Stimulated activated CD4-positive, alpha-beta T cell treated with anti-CD3 and anti-CD28 coated beads, Interleukin-4, amount 100 ng/mL, for 24 hours (primary cell): ENCODE measurements at regions not wholly inside any gene's neighbourhood (a gene's known extent, or its start where the extent isn't known, plus 50 kb on each side); places are given as distances from the start of the nearest gene placed in this dataset.

Experiments
- DNase-seq: peaks from one replicate; pipeline ENCODE4 v3.0.0-alpha.2; 2020

DNA sequence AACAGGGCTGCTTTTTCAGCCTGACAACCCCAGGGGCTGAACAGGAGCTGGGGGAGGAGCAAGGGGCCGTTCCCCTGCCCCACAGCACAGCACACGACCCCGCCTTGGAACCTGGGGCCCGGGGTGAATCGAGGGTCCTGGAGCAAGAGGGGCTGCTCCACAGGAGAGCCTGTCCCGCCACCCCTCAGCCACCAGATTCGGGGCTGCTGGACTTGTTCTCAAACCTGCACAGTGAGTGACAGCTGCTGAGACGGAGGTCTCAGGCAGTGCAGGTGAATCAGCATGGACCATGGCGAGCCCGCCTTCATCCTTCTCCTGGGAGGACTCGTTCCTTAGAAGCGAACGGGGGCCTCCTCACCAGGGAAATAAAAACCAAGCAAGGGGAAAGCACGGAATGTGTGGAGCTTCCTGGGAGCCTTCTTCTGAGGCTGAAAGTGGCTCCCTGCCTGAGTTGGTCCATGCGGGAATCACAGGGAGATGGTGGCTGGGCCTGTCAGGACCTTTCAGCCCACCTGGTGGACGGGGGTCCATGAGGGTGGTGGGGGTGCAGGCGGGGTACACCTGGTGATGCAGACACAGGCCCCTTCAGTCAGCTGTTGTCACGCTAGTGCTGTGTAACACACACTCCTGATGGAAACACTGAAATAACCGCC lies 125.4 kb downstream of the SIK1 start:
- no peak for DNase-seq

DNA sequence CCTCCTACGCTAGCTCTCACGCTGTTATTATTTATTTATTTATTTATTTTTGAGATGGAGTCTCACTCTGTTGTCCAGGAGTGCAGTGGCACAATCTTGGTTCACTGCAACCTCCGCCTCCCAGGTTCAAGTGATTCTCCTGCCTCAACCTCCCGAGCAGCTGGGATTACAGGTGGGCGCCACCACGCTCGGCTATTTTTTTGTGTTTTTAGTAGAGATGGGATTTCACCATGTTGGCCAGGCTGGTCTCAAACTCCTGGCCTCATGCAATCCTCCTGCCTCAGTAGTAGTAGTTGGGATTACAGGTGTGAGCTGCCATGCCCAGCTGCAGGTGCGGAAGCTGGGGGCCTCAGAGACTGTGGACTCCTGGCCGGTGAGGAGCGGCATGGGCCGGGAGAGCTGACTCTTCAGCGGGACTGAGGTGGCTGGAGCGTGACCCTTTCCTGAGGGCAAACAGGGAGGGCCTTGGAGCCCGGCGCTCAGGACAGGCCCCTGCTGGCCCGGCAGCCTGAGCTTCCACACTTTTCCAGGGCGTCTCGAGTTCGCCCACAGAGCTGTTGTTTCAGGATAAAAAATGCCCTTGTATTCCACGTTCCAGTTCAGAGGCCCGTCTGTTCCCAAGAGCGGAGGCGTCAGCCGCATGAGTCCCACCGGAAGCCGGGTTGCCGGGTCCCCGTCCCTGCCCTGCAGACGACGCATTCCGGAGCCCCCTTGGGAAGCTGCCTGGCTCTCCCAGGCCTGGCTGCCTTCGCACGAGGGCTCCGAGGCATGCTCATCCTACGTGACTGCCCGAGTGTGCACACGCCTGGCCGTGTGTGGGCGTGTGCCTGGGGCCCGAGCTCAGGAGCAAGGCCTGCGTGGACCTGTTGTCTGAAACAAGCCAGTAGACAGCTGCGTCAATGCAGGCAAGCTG lies 126.2 kb downstream of the SIK1 start:
- DNase-seq = no peak

DNA sequence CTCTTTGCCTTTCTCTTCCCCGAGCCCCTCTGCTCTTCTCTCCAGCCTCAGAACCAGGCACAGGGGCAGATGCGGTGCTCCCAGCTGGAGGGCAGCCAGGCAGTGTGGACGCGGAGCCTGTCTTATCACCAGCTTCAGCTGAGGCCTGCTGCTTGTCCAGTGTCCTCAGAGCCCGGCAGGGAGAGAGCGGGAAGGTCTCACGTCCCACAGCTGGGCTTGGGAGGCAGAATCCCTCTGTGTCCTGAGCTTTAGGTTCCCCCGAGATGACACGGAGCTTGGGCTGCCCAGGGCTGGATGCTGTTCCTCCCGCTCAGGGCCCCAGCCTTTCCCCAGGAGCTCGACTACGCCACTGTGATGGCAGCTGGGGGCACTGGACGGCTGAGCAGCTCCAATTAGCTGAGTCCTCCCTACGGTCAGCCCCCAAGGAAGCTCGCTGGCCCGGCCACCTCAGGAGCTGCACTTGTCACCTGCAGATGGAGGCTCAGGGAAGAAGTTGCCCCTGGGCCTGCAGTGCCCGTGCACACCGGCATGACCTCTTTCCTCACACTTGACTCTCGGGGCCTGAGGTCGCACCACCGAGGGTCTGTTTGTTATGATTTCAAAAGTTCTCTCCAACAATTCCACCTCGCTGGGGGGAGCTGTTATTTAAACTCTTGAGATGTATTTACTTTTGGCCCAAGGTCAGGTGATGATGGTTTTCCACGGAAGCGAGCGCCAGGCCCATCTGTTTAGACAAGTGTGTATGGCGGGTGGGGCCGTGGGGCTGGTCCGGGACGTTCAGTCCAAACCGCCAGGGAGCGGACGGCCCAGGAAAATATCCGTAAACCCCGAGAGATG lies 127.3 kb downstream of the SIK1 start:
- DNase-seq = no peak

DNA sequence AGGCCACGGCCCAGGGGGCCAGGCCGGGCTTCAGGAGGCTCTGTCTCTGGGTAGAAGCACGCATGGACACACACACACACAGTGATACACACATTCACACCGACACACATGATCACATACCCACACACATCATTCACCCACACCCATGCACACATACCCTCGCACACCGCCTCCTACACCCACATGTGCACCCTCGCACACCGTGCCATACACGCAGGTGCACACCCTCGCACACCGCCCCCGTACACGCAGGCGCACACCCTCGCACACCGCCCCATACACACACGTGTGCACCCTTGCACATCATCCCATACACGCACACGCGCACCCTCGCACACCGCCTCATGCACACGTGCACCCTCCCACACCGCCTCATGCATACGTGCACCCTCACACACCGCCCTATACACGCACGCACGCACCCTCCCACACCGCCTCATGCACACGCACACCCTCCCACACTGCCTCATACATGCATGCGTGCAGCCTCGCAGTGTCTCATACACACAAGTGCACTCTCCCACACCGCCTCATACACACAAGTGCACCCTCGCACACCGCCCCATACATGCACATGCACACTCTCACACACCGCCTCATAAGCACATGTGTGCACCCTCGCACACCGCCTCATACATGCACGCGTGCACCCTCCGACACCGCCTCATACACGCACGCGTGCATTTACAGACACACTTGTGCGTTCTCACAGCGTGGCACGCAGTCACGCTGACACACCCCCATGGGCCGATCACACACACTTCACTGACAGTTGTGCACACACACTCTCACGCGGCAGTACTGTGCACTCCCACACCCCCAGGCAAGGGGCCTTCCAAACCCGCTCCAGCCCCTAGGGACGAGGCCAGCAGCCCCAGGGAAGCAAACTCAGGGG lies 128.1 kb downstream of the SIK1 start:
- DNase-seq = no peak

DNA sequence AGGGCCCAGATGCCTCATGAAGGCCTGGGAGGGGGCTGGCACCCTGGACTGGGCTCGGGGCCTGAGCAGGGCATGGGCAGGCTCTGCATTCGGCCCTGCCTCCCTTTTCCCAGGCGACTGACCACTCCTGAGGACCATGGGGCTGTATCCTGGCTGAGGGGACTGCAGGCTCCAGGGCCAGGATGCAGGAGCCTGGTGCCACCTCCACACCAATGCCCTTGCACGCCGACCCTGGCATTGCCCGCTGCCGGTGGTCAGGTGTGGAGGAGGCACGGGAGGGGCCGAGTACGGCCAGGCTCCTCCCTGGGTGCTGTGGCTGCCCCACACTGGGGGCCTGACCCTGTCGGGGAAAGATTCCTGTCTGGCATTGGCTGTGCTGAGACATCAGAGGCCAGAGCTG lies 128.9 kb downstream of the SIK1 start:
- no peak for DNase-seq

DNA sequence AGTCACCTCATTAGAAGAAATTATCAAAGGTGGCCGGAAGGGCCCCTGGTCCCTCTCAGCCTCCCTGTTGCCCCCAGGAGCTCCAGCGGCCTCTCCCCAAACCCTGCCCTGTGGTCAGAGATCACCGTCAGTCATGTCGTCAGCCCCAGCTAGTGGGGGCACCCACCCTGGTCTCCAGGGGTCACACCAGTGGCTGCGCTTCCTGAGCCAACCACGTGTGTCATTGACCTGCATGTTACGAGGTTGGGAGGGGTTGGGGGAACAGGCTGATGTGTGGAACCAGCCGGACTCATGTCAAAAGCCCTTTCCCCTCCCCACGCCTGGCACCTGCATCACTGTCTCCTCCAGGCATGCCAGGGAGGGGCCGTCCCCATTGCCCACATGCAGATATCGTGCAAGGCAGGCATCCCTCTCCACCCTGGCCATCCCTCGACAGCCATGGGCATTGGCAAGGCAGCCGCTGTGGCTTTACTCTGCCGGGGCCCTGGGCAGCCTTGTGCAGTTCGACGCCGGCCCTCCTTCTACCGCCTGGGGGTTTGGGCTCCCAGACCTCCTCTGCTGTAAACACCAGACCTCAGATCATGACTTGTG lies 128.7 kb downstream of the CRYAA start:
- DNase-seq = no peak

DNA sequence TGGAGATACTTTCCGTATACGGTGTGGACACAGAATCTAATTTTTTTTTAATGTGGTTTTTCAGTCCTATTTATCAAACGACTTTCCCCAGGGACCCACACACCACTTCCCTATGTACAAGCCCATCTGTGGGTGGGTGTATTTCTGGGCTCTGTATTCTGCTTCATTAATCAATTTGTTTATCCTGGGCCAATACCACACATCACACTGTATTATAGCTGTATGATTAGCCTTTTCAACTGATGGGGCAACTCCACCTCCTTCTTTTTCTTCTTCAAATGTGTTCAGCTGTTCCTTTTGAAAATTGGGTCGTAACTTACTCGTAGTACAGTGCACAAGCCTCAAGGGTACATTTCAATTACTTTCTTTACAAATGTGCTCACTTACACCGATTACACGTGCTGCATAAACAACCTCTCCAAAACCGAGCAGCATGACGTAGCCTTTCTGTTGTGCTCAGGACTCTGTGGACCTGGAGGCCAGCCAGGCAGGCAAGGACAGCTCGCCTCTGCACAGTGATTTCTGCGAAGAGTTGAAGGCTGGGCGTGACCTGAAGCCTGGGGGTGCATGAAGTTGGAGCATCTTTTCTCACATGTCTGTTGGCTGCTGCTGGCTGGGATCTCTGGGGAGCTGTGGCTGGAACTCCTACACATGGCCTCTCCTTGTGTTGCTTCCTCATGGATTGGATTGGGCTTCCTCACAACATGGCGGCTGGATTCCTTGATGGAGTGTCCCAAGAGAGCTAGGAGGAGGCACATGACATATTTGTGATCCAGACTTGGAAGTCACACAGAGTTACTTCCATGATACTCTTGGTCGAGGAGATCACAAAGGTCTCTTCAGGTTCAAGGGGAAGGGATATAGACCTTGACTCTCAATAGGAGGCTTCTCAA lies 126.5 kb downstream of the CRYAA start:
- no peak for DNase-seq

DNA sequence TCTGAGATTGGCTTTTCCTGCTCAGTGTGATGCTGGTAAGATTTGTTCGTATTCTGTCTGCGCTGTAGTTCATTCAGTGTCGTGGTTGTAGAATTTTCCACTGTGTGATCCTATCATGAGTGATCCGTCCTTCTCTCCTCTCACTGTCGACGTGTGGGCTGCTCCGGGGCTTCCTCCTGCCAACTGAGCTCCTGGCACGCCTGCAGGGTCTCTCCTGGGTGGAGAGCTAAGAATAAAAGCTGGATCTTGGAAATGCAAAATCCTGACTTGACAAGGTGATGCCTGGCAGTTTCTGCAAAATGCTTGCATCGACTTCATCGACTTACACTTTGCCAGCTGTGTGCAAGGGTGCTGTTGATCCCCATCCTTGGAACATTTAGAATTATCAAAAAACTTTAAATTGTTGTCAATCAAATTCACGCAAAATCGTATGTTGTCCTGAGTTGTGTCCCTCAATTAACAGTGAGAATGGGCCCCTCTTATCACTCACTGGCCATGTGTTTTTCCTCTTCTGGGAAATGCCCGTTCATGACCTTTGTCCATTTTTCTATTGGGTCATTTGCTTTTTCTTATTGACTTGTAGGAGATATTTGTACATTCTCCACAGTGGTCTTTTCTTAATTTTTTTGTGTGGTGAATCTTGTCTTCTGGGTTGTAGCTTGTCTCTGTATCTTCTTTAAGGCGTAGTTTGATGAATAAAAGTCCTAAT lies 125.5 kb downstream of the CRYAA start:
- no peak for DNase-seq

DNA sequence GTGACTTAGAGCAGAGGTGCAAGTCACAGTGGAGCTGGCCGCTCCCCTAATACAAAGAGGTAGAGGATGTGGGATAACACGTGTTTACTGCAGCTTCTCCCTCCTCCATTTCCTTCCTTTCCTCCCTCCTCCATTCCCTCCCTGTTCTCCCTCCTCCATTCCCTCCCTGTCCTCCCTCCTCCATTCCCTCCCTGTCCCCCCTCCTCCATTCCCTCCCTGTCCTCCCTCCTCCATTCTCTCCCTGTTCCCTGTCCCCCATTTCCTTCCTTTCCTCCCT lies 124.0 kb downstream of the CRYAA start:
- no peak for DNase-seq

DNA sequence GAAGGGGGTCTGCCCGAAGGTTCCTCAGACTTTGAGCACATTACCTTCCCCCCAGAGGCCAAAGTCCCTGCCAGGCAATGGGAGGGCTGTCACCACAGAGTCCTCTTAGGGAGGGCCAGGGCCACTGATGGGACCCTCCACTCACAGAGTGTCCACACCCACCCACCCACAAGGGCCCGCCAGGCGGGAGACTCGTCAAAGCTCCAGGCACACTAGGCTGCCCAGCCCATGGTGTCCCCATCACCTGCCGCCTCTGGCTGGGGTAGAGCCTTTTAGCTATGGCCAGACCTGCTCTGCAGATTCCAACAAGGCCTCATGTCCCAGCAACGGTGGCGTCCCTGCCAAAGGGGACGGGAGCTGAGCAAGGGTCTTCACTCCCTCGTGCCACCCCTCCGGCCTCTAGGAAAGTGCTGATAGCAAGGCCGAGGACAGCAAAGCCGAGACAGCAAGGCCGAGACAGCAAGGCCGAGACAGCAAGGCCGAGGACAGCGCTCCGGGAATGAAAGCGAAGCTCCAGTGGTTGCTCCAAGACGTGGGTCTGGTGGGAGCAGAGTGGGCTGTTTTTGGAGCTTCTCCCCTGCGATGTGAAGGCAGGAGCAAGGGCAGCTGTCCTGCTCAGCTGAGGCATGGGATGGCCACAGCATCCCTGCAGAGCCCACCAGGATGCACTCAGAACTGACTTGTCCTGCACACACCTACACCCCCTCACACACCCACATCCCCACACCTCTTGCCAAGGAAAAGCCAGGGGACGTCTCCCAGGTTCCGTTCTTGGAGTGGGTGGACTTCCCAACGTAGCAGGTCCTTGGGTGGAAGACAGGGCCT lies 123.4 kb downstream of the CRYAA start:
- DNase-seq = no peak

DNA sequence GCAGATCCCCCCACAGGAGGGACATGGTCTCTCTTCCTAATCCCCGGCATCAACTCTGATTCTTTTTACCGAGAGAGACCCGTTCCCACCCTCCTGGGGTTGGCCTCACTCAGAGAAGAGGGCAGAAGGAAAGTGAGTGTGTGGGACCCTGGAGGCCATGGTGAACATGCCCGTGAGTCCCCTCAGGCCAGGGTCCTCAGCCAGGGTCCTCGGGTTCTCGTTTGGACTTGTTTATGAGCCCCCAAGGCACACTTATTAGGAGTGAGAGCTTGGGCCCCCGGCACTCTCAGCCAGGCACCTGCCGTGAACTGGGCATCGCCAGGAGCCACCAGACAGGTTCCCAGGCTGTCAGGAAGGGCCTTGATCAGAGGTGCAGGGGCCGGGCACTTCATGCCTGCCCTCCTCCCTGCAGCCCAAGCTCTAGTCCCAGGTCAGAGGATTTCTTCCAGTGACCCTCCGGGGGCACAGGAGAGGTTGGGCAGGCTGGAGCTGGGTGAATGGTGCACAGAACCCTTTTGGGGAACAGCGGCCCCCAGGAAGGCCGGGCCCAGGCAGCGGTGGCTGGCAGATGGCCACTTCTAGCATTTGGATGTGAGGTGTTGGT lies 122.6 kb downstream of the CRYAA start:
- DNase-seq = no peak

DNA sequence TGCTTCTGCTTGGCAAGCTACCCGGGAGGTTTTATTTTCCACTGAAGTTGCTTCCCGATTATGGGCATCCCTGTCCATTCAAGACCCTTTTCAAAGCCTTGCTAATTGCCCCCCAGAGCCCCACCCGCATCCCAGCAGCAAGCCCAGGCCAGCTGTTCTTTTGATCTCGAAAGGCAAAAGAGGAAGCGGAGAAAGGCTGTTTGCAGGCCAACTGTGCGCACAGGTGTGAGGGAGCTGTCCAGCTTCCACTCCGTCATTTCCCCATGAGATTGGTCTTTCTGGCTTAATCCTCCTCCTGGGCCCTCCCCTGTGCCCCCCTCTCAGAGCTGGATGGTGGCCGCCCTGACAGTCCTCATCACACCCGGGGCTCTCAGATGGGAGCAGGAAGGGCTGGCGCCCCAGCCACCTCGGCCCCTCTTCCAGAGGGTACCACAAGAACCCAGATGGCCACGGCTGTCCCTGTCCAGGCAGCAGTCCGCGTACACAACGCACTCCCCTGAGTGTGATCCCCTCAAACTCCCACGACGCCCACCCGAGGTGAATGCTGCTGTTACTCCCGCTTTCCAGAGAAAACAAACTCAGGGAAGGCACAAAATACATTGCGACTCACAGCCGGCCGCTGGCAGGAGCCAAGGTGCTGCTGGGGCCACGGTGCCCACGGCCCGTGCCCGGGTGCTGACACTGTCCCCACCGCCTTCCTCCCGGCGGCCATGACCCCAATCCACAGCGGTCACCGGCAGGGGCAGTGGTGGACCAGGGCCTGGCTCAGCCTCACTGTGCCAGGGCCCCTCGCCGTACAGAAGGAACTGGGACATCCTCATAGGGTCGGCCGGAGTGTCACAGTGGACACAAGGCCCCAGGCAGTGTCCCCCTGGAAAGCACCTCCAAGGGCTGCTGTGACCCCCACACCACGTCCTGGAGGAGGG lies 121.9 kb downstream of the CRYAA start:
- no peak for DNase-seq

DNA sequence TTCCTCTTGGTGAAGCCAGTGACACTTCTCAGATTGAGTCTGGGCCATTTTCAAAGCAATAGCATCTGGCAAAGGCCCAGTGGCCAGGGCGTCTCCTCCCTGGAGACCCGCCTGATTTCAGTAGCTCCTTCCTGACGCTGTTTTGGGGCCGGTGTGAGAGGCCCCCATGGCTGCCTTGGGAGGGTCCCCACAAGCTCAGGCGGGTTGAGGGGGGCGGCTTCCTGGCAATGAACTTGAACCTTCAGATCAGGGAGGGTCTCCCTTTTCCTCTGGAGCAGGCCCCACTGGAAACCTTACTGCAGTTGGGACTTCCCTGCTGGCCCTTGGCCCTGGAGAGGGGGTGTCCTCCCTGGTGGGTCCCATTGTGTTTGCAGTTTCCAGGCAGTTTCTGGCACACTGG lies 121.2 kb downstream of the CRYAA start:
- no peak for DNase-seq

DNA sequence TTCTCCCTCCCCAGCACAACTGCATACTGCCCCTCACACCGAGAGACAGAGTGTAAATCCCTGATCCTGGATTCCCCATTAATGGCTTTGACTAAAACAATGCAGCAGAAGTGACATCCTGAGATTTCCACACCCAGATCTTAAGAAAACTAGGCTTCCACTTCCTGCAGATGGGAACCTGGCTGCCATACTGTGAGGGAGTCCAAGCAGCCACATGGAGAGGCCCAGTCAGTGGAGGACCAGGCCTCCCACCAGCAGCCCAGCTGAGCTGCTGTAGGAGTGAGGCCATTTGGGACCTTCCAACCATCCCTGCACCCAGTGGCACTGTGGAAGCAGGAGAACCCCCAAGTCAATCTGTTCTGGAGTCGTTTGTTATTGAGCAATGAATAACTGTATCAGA lies 120.6 kb downstream of the CRYAA start:
- DNase-seq = no peak

DNA sequence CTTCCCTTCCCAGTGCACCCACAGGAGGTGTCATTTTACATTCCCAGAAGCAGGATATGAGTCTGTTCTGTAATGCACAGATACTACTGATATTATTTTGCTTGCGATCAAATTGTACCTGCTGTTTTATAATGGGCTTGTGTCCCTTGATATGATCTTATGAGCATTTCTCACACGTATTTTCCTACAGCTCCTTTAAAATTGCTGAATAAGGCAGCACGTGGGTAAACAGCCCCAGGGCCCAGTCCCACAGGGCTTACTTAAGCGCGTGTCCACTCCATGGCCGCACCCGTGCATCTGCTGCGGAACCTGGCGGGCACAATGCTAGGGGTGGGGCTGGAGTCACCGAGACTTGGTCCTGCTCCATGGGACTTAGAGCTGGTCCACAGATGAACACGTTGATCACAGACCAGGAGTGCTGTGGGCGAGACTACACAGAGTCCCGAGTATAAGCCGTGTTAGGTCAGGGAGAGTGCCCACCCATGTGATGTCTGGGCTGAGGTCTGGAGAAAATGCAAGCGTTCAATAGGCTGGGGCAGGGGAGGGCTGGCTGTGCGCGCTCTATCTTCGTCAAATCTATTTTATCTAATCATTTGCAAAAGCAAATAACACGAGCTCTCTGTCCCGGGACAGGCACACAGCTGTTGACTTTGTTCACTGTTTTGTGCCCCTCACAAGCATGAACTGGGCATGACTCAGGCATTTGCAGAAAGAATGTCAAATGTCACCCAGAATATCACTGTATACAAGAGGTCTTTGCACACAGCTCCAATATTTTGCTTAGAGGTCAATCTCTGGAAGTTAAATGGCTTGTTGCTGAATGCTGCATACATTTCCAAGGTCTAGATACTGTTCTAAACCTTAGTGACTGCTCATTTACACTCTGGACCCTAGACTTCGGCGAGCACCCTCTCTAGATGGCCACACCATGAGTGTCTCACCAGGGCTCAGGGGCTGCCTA lies 119.3 kb downstream of the CRYAA start:
- no peak for DNase-seq

DNA sequence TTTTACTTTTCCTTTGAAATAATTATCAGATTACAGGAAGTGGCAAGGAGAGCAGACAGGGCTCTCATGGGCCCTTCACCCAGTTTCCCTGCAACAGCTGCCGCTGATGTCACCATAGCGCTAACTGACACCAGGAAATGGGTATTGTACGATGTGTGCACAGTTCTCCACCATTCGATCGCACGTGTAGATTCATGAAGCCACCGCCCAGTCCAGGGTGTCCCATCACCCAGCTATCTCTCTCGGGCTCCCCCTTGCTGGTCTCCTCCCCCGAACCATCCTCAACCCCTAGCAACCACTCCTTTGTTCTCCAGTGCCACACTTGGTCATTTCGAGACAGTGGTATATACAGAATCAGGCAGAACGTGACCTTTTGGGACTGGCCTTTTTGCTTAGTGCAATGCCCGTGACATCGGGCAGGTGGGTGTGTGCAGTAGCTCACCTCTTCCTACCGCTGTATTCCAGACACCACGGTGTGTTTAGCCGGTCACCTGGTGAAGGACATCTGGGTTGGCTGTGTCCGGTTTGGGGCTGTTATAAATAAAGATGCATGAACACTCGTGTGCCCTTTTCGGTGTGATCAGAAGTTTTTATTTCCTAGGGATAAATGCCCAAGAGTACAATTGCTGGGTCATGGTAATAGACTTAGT lies 118.4 kb downstream of the CRYAA start:
- DNase-seq = no peak
